GM19452 (cell line): ENCODE measurements at regions not wholly inside any gene's neighbourhood (a gene's known extent, or its start where the extent isn't known, plus 50 kb on each side); places are given as distances from the start of the nearest gene placed in this dataset.
"Not testable (repeated sequence)": the region's sequence is repeated elsewhere in the genome, so short reads cannot be mapped to it uniquely, and the experiment has no call there.

Source experiments
- ATAC-seq: cut with Tn5 transposase; IDR thresholded peaks from one replicate; pipeline ENCODE4 v1.9.1; 2021; ENCODE audit not compliant: unreplicated experiment

DNA sequence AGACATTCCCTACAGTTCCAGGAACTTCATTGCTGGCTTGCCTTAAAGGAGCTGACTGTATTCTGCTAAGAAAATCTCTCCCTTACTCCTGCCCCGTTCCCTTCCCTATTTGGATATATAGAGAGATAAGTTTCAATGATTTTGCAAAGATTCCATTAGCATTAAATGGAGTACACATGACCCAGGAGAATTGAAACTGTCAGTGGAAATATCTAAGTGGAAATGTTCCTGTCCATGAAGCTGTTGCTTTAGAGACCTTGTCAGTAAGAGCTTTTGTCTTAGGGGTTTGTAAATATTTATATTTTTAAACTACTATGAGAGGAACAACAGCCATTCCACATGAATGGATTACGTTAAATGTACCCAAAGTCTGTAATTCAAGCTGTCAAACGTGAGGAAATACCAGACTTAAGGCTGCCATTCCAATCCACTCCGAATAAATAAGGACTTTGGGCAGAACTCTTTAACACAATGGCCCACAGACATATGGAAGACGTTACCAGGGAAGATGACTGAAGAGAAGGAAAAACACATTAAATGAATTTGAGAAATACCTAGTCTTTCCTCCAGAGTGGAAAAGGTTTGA lies 387.1 kb upstream of the PAPPA start:
- no peak for ATAC-seq

DNA sequence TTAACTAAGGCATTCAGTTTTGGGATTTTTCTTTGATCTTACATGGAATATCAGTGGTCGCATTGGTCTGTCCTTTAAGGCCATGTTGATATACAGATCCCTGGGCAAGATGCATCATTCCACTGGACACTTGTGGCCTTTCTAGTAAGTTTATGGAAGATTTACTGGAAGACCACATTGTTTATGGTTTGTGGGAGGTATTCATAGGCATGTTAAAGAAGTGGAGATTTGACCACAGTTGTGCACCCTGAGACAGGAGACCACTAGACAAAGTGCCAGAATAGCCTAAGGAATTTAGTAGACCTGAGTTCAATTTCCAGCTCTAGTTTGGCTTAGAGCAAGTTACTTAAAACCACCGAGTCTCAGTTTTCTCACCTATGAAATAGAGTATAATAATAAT lies 383.1 kb upstream of the PAPPA start:
- no peak for ATAC-seq

DNA sequence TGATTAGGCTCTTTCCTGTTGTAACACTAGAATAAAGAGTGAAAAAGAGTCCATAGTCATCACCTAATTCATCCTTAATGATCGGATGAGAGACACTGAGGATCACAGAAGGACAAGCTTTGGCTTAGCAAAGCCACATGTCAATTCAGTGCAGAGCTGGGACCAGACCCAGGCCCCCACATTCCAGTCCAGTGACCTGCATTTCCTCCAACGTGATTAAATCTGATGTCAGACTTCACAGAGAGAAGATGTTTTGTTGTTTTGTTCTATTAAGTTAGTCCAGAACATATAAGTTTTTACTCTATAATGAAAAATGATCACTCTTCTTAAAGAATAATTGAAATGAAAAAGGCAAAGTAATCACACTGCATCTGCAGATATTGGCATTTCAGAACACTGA lies 377.9 kb upstream of the PAPPA start:
- ATAC-seq, result no peak

DNA sequence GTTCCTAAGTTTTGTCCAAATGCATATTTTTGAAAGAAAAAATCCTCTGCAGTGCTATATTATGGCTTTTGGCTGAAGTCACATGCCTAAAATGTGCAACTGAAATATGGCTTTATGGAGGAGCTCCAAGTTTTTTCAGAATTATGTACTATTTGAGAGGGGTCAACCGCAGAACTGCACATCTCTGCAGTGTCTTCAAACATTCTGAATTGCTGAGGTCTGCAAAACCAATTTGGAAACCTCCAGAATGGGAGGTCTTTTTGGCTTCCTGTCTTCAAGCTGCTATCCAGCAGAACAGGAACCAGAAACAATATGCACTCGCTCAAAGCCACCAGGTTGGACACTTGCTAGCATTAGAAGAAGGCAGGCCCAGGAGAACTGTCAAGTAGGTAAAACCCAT lies 376.0 kb upstream of the PAPPA start:
- no peak for ATAC-seq

- ATAC-seq, result no peak
These were observed 372.4 kb upstream of the PAPPA start for GRCh38 chr9:115781070-115781736.

GRCh38 chr9:115786321-115786720 lies 367.3 kb upstream of the PAPPA start:
- no peak for ATAC-seq

DNA sequence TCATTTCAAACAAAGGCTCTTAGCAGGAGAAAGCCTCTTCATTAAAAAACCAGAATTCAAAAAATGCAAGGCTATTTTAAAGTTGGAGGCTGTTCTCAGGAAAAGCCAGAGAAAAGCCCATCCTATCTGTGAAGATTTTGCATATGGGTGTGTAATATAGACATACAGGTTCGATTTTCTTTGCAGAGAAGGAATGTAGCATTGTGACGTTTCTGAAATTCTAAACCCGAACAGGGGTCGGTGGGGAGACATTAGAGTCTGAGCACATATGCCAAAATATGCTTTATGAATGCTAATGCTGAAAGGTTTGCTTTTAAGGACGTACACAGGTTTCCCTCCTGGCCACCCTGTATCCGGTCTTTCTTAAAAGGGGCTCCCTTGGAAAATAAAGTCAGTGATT lies 363.1 kb upstream of the PAPPA start:
- no peak for ATAC-seq

DNA sequence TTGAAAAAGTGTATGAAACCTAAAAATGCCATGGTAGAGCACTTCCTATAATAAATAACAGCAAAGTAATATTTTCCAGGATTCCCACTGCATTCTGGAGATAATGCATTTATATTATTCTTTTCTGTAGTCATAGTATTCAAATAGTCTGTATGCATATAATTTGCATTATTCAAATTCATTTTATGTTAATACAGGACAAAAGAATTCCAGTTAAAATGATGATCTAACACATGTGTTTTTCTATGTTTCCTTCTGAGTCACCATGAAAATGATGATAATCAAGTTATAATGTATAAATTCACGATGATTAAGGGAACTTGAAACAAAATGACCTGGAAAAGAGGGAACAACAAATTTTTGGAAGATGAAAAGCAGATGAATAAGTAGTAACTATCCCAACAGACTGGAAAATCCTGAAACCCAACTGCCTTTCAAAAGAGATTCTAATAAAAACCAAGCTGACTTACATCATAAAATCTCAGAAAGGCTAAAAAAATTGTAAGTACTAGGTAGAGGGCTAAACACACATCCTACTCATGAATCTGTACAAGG lies 358.6 kb upstream of the PAPPA start:
- no peak for ATAC-seq

- ATAC-seq, result no peak
These were observed 353.9 kb upstream of the PAPPA start for GRCh38 chr9:115799734-115800133.

GRCh38 chr9:115804206-115804605 lies 349.4 kb upstream of the PAPPA start:
- no peak for ATAC-seq

GRCh38 chr9:115808108-115808507 lies 345.5 kb upstream of the PAPPA start:
- no peak for ATAC-seq

- no peak for ATAC-seq
These were observed 344.9 kb upstream of the PAPPA start for GRCh38 chr9:115808695-115809094.

DNA sequence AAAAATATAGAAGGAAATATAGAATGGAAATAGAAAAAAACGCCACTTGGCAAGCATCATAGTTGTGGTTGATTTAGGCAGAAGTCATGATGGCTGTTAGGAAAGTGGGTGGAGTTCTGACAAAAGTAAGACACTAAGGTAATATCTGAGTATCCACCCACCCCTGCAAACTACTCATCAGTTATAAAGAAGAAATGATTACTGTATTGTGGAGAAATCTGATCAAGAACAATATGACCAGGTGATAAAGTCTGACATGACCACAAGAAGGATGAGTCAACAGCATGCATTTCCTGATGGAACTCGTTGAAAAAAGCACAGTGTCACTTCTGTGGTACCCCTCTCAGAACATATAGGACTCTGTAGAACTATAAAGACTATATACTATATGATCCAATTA lies 343.4 kb upstream of the PAPPA start:
- no peak for ATAC-seq

DNA sequence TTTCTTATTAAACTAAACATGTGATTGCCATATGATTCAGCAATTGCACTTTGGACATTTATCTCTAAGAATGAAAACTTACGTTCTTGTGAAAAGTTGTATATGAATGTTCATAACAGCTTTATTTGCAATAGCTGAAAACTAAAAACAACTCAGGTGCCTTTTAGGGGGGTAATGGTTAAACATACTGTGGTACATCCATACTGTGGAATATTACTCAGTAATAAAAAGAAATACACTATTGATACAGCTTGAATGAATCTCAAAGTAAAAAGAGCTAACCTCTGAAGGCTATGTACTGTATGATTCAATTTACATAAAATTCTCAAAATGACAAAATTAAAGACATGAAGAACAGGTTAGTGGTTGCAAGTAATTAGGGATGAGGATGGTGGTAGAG lies 339.5 kb upstream of the PAPPA start:
- no peak for ATAC-seq

- ATAC-seq, result no peak
These were observed 337.8 kb upstream of the PAPPA start for GRCh38 chr9:115815786-115816185.

DNA sequence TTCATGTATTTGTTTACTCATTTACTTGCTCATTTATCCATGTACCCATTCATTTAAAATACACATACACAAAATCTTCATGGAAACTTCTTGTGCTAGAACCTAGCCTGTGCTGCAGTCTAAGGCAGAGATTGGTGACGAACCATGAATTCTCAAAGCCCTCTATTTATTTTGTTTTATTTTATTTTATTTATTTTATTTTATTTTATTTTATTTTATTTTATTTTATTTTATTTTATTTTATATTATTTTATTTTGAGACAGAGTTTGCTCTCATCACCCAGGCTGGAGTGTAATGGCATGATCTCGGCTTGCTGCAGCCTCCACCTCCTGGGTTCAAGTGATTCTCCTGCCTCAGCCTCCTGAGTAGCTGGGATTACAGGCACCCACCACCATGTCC lies 334.9 kb upstream of the PAPPA start:
- not testable (repeated sequence) for ATAC-seq

- ATAC-seq, result no peak
These were observed 321.6 kb upstream of the PAPPA start for GRCh38 chr9:115832031-115832430.

GRCh38 chr9:115837618-115838017 lies 316.0 kb upstream of the PAPPA start:
- no peak for ATAC-seq

- no peak for ATAC-seq
These were observed 315.2 kb upstream of the PAPPA start for GRCh38 chr9:115838417-115838816.

- ATAC-seq, result not testable (repeated sequence)
These were observed 309.2 kb upstream of the PAPPA start for GRCh38 chr9:115844433-115844832.

- no peak for ATAC-seq
These were observed 307.8 kb upstream of the PAPPA start for GRCh38 chr9:115845648-115846312.

DNA sequence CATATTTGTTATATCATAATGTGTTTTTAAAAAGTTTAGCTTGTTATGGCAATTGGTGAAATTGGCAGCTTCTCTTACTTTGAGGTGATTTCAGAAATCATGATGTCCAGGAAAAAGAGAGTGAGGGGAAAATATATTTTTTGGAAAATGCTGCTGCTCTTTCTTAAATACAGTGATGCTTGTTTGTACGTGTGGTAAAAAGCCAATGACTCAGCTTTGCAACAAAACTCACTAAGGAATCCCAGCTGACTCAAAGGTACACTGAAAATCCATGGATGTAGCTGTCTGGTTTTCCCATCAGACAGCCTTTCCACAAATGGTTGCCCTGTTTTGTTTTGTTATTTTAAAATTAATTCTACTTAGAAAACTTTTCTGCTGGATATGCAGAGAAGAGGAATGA lies 306.4 kb upstream of the PAPPA start:
- no peak for ATAC-seq
